ENCODE measurements at regions not wholly inside any gene's neighbourhood (a gene's known extent, or its start where the extent isn't known, plus 50 kb on each side); places are given as distances from the start of the nearest gene placed in this dataset.
"Not testable (repeated sequence)": the region's sequence is repeated elsewhere in the genome, so short reads cannot be mapped to it uniquely, and the experiment has no call there.

GRCh38 chr6:81376745-81377144 lies 375.7 kb downstream of the TENT5A start:
- no peaks in the 10 kb centered on the region for H3K36me3 ChIP-seq (ENCODE audit: control insufficient read depth, insufficient read depth, low read length)
- TF ChIP-seq CTCF (IDR thresholded peaks at IDR 0.05; ENCODE audit: insufficient read depth, low read length, poor library complexity, severe bottlenecking) = no peak
- DNase-seq (ENCODE audit: extremely low read depth, insufficient read length) = no peak
- H3K27me3 ChIP-seq (replicated peaks; ENCODE audit: control insufficient read depth, insufficient read depth, low read length) = no peaks in the 10 kb centered on the region
- H3K4me3 ChIP-seq (replicated peaks; ENCODE audit: low read depth, low read length) = no peak overlapping the region

- TF ChIP-seq CTCF (IDR thresholded peaks at IDR 0.05; ENCODE audit: insufficient read depth, low read length, poor library complexity, severe bottlenecking) = no peak
Measured at GRCh38 chr6:81373414-81373813, 379.1 kb downstream of the TENT5A start.

GRCh38 chr6:81371930-81372329 lies 380.6 kb downstream of the TENT5A start:
- no peak for TF ChIP-seq CTCF (IDR thresholded peaks at IDR 0.05; ENCODE audit: insufficient read depth, low read length, poor library complexity, severe bottlenecking)
- no peak overlapping the region for H3K4me3 ChIP-seq (replicated peaks; ENCODE audit: low read depth, low read length)
- no peaks in the 10 kb centered on the region for H3K36me3 ChIP-seq (ENCODE audit: control insufficient read depth, insufficient read depth, low read length)
- no peak for DNase-seq (ENCODE audit: extremely low read depth, insufficient read length)
- H3K27me3 ChIP-seq (replicated peaks; ENCODE audit: control insufficient read depth, insufficient read depth, low read length) = no peaks in the 10 kb centered on the region

More at GRCh38 chr6:81373414-81373813, 379.1 kb downstream of the TENT5A start:
- no peaks in the 10 kb centered on the region for H3K27me3 ChIP-seq (replicated peaks; ENCODE audit: control insufficient read depth, insufficient read depth, low read length)
- no peak for DNase-seq (ENCODE audit: extremely low read depth, insufficient read length)
- H3K4me3 ChIP-seq (replicated peaks; ENCODE audit: low read depth, low read length) = no peak overlapping the region
- H3K36me3 ChIP-seq (ENCODE audit: control insufficient read depth, insufficient read depth, low read length) = no peaks in the 10 kb centered on the region

GRCh38 chr6:81366972-81367371 lies 385.5 kb downstream of the TENT5A start:
- no peaks in the 10 kb centered on the region for H3K36me3 ChIP-seq (ENCODE audit: control insufficient read depth, insufficient read depth, low read length)
- no peak overlapping the region for H3K4me3 ChIP-seq (replicated peaks; ENCODE audit: low read depth, low read length)
- TF ChIP-seq CTCF (IDR thresholded peaks at IDR 0.05; ENCODE audit: insufficient read depth, low read length, poor library complexity, severe bottlenecking) = no peak
- no peaks in the 10 kb centered on the region for H3K27me3 ChIP-seq (replicated peaks; ENCODE audit: control insufficient read depth, insufficient read depth, low read length)
- no peak for DNase-seq (ENCODE audit: extremely low read depth, insufficient read length)

- TF ChIP-seq CTCF (IDR thresholded peaks at IDR 0.05; ENCODE audit: insufficient read depth, low read length, poor library complexity, severe bottlenecking) = no peak
- H3K36me3 ChIP-seq (ENCODE audit: control insufficient read depth, insufficient read depth, low read length) = no peaks in the 10 kb centered on the region
- no peak for DNase-seq (ENCODE audit: extremely low read depth, insufficient read length)
- no peaks in the 10 kb centered on the region for H3K27me3 ChIP-seq (replicated peaks; ENCODE audit: control insufficient read depth, insufficient read depth, low read length)
- H3K4me3 ChIP-seq (replicated peaks; ENCODE audit: low read depth, low read length) = no peak overlapping the region
Measured at GRCh38 chr6:81362246-81362645, 390.2 kb downstream of the TENT5A start.

GRCh38 chr6:81353262-81353661 lies 399.2 kb downstream of the TENT5A start:
- no peak for DNase-seq (ENCODE audit: extremely low read depth, insufficient read length)
- Histone ChIP-seq H3K4me3 (replicated peaks; ENCODE audit: low read depth, low read length) (no peak overlapping the region), H3K27me3 (replicated peaks; ENCODE audit: control insufficient read depth, insufficient read depth, low read length) (no peaks in the 10 kb centered on the region), H3K36me3 (ENCODE audit: control insufficient read depth, insufficient read depth, low read length) (no peaks in the 10 kb centered on the region)
- TF ChIP-seq CTCF (IDR thresholded peaks at IDR 0.05; ENCODE audit: insufficient read depth, low read length, poor library complexity, severe bottlenecking) = no peak

GRCh38 chr6:81344026-81344425 lies 408.5 kb downstream of the TENT5A start:
- H3K27me3 ChIP-seq (replicated peaks; ENCODE audit: control insufficient read depth, insufficient read depth, low read length); H3K36me3 ChIP-seq (ENCODE audit: control insufficient read depth, insufficient read depth, low read length); DNase-seq (ENCODE audit: extremely low read depth, insufficient read length); H3K4me3 ChIP-seq (replicated peaks; ENCODE audit: low read depth, low read length): not testable (repeated sequence)
